IPS DF 4.7 (cell line): ENCODE measurements at regions not wholly inside any gene's neighbourhood (a gene's known extent, or its start where the extent isn't known, plus 50 kb on each side); places are given as distances from the start of the nearest gene placed in this dataset.
"Not testable (repeated sequence)": the region's sequence is repeated elsewhere in the genome, so short reads cannot be mapped to it uniquely, and the experiment has no call there.

Source experiments
- DNase-seq: peaks from one replicate; pipeline ENCODE4 v3.0.0-alpha.2; 2013; ENCODE audit warnings: low spot score; ENCODE audit errors: extremely low read depth

DNA sequence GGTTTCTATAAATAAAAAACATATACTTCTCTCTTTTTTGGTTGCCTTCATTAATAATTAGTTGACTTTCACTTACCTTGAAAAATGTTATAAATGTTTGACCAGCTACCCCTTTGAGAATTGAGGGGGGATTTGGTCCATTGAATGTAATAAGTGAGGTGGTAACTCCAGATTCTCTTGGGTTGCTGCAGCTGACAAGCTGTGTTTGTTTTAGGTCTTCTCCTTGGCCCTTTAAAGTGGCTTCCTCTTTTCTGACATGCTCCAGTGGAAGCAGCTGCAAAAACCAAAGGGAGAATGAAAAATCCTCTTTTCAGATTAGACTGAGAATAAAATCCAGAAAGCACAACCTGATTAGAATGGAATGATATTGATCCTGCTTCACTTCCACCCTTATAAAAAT, 410.5 kb downstream of the TMEM38B start:
- DNase-seq = no peak

DNA sequence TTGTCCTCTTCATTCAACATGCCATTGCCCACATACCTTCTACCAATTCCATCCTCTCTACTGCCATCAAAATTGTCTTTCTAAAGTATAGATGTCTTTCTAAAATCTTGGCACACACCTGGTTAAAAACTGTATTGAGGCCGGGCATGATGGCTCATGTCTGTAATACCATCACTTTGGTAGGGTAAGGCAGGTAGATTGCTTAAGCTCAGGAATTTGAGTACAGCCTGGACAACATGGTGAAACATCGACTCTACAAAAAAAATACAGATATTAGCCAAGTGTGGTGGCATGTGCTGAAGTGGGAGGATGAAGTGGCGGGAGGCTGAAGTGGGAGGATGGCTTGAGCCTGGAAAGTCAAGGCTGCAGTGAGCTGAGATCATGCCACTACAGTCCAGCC, 412.1 kb downstream of the TMEM38B start:
- DNase-seq = no peak

DNA sequence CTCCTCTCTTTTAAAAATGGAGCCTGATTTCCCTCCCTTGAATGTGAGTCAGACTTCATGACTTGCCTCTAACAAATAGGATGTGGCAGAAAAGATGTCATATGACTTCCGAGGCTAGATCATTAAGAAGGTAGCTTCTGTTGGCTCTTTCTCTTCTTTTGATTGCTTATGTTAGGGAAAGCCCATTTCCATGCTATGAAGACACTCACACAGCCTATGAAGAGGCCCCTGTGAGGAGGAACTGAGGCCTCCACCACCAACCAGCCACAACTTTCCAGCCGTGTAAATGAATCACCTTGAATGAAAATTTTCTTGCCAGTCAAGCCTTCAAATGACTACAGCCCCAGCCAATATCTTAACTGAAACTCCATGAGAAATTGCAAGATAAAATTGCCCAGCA, 413.4 kb downstream of the TMEM38B start:
- DNase-seq = no peak

DNA sequence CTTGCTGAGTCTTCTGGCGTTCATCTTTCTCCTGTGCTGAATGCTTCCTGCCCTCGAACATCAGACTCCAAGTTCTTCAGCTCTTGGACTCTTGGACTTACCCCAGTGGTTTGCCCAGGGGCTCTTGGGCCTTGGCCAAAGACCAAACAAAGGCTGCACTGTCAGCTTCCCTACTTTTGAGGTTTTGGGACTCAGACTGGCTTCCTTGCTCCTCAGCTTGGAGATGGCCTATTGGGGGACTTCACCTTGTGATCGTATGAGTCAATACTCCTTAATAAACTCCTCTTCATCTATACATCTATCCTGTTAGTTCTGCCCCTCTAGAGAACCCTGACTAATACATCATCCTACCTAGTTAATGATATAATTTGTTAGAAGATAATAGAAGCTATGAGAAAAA, 415.4 kb downstream of the TMEM38B start:
- DNase-seq = not testable (repeated sequence)

DNA sequence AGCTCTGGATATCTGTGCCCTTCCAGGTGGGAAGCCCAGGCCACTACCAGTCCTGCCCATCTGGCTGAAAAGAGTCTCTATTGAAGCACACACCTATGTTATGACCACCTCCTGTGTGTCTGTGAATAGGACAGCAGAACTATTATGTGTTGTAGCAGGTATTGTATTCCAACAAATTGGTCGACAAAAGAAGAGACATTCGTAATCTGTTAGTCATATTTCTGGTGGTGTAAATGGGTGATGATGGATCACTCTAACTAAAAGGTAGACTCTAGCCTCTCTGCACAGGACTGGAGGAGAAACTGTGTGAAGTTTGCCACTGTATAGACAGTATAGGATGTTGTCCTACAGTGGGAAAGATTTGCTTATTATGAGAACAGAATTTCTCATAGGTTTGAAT, 416.1 kb downstream of the TMEM38B start:
- DNase-seq = no peak

DNA sequence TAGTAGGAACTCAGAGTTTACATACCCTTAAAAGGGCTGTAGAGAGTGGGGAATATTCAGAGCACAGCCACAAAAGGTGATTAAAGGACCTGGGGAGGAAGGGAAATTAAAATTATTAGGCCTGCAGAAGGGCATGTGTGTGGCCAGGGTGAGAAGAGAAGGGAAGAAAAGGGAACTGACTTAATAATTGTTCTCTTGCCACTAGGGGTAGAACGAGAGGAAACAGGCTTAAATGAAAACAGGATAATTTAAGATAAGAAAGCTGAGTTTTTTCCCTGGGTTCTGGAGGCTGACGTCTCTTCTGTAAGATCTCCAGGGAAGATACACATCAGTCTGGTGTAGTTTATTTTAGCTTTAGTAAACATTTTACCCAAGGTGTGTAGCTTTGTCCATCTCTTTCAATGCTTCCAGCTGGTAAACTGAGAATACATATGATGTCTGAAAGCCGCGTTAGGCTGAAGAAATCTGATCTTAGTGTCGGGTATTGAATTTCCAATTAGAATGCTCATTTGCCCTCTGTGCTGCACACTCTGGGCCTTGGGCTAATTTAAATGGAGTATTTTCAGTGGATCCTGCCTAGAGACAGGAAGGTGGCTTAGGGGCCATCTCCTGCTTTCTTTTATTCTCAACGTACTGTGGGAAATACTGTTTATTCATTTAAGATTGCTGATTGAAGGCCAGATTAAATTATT, 416.8 kb downstream of the TMEM38B start:
- no peak for DNase-seq

DNA sequence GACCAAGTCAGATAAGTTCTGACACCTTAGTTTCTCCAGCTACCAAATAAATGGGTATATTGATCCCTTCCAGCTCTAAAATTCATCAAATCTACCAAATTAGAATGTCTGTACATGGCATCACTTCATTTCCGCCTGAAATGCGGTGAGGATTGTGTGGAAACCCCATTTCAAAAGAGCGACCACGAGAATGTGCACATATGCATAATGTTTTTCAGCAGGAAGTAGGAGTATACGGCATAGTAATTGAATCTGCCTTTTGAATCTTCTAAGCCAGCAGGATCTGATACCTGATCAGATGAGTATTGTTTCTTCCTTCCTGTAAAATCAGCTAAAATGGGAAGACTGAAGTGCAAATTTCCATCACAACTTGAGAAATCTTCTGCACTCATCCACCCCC, 418.6 kb downstream of the TMEM38B start:
- DNase-seq = no peak

DNA sequence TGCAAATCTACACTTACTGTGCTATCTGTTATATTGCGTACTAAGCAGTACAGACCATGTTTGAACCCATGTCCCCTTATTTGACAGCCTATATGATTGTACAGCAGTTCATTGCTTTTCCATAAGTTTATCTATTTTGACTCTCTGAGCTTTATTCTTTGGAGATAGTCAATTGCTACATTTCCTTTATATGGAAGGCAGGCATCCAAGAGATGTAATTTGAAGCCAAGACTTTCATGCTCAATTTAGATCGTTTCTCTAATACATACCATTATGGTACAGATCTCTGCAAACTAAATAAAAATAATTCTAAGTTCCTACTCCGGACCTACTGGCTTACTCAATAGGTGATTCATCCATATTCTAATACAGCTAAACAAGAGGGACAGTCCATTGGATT, 424.8 kb downstream of the TMEM38B start:
- DNase-seq = no peak

DNA sequence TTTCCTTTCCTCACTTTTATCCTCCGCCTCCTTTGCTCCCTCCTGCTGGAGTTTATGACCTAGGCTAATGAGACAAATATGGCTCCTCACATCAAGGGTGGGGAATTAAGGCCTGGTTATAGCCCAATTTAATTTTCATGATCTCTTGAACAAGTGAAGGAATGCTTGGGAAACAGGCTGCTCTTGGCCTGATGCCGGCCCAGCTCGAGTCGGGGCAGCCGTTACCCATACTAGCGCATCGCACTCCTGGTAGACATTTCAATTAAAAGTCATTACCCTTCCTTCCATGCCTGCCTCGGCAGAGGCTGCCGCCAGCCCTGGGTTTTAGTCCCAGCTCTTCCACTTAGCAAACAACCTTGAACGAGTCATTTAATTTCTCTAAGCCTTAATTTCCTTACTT, 425.7 kb downstream of the TMEM38B start:
- DNase-seq = no peak

DNA sequence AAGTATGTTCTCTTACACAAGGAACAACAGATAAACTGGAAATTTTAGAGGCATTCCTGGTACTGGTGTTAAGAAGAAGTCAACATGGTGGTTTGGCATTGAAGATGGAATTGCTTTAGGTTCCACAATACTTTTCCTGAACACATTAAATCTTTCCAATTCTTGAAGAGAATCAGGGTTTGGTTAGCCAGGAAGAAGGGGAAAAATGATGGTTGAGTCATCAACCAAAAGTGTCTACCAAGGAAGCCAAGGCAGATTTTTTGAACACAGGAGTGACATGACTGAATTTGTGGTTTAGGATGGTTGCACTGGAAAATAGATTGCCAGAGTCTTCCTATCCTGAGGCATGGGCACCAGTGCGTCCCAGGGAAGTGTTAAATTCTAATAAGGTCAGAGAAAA, 433.4 kb downstream of the TMEM38B start:
- DNase-seq = no peak

DNA sequence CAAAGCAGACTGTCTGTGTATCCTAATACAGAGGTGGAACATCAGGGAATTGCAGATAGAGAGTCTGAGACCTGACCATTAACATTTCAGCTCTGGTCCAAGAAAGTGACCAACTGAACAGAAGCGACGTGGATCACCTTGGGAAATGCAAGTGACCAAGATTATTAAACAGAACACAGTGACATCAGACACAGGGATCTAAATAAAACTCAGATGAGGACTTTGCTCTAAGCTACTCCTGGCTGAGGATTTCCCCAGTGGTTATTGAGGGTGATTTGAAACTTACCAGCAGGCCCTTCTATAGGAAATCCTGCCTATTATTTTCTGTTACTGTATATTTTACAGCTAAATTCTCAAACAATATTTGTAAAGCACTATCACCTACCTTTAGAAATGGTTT, 436.0 kb downstream of the TMEM38B start:
- DNase-seq = no peak

DNA sequence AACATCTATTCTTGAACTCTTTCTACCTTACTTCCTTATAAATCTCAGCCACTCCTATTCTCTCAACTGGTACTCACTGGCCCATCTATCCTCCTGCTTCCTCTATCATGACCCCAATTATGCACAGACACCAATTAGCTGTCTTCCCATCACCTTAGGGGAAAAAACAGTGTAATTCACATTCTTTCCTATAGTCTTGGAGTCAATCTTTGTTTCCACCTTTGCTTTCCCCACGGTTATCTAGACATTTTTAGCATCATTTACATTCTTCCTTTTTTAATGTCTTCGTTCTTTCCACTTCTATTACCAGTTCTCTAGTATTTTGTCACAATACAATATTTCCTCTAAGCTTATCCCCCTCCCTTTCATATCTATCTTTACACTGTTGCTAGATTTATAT, 449.4 kb downstream of the TMEM38B start:
- DNase-seq = no peak

DNA sequence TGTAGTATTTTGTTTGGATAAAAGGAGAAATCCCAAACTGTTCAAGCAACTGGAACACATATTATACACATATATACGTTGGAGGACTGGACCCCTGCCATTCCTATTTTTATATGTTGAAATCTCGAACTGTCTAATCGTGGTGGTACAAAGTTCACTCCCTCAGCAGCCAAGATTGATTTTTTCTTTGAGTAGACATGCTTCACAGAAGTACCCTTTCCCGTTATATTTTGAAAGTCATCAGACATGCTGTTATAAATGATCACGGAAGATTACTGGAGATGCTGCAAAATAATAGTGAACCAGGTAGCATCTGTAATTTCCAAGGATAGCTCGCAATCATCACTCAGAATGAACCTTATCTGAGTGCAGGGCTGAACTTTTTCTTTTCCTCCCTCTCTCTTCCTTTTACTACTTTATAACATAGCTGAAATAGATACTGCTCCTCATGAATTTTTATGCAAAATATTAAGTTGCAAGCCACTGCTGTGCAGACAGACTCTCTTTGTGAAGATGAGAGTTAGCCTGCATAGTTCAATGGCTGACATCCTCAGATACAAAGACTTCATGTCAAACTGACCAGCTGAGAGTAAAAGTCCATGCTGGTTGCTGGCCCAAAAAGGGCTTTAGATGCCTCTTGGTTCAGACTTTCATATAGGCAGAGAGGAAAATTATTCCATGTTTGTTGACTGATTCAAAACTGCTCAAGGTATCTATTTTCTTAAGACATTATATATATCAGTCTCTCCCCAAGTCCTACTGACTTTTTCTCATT, 451.9 kb downstream of the TMEM38B start:
- DNase-seq = no peak

DNA sequence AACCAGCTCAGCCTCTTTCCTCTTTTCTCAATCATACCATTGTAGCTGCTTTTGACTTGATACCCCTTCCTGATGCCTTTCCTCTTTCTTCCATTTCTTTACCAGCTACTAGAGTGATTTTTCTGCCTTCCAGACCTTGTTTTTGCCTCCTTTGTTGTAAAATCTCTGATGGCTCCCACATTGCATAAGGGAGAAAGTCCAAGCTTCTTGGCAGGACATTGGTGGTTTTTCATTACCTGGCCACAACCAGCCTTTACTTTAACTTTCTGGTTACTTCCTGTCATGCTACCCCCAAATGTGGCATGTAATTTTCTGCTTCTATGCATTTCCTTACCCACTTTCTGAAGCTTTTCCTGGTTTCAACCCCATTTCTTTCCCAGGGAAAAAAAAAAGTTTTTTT, 452.5 kb downstream of the TMEM38B start:
- DNase-seq = no peak

DNA sequence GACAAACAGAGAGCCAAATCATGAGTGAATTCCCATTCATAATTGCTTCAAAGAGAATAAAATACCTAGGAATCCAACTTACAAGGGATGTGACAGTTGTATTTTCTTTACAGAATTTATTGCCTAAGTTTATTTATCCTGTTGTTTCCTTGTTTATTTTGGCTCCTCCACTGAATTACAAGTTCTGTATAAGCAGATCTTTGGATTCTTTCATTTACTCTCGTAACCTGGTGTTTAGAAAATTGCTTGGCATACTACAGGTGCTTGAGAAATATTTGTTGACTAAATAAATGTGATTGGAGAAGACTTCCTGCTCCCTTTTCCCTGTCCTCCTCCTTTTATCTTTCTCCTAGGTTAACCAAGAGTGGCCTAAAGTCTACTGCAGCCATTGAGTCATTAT, 455.6 kb downstream of the TMEM38B start:
- no peak for DNase-seq

DNA sequence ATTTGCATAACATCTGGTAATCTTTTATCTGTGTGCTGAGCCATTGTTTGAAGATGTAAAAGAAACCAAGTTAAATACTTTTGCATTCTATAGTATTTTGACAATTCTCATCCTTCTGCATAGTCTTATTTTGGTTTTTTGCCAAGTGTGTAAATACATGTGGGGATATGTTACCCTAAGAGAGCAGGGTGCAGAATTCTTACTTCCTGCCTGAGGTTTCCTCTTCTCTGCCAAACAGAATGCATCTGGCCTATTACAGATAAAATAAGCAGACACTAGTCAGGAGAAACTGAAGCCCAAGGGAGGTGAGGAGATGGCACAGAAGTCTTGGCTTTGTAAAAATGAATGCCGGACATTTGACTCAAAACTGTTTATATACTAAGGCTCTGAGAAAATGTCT, 462.1 kb downstream of the TMEM38B start:
- no peak for DNase-seq

DNA sequence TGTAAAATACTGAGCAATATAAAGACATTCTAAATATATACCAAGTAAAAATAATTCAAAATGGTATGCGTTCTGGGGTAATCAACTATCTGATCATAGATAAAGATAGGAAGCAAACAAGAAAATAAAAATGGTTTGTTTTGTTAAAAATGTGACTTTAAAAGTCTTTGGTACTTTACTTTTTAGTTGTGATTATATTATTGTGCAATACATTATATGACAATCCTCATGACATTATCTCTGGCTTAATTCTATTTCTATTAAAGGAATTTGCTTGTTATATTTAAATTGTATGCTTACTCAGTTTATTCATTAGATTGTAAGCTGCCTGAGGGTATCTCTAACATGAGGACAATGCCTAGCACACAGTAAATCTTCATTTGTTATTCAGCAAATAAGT, 477.9 kb downstream of the TMEM38B start:
- DNase-seq = no peak

DNA sequence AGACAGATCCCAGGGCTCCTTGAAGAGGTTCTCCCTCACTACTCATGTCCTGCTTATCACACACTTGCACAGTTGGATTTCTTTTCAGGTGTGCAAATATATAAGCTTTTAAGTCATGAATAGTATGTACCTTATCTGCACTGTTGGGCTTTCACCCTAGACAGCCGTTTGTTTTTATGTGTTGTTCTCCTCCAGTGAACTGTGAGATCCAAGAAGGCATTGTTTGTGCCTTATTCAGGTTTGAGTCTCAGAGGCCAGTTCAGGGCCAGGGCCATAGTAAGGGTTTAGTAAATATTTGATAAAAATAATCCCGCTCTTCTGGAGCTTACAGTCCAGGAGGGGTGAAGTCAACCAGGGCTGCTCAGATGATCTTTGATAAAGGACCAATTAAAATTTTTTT, 480.0 kb downstream of the TMEM38B start:
- DNase-seq = no peak

DNA sequence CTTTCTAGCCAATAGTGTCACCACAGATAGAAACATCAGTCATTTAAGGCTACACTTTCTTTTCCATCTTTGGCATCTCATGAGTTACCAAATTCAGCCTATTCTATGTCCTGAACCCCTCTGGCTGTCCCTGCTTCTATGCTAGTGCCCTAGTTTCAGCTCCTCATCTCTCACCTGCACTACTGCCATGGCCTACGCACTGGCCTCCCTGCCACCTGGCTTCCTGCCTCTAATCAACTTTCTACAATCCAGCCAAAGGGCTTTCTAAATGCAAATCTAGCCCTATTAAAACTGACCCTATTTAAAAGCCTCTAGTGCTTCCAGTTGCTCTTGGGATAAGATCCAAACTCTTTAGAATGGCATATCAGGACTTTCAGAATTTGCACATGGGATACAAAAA, 482.9 kb downstream of the TMEM38B start:
- DNase-seq = no peak

DNA sequence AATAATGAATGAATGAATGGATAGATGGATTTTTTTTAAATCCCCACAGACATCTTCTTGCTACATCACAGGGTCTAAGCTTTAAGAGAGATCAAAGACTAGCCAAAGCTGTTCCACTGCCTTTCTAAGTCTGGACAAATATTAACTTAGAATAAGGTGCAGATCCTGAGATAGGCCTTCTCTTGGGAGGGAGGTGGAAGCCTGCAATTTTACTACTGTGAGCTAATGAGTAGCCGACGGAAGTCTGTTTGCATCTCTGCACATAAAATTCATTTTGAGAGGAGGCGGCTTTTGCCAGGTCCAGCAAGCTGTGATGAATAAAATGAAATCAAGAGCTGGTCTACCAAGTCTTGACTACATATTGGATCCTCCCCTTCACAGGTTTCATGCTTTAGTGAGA, 484.9 kb downstream of the TMEM38B start:
- DNase-seq = no peak

DNA sequence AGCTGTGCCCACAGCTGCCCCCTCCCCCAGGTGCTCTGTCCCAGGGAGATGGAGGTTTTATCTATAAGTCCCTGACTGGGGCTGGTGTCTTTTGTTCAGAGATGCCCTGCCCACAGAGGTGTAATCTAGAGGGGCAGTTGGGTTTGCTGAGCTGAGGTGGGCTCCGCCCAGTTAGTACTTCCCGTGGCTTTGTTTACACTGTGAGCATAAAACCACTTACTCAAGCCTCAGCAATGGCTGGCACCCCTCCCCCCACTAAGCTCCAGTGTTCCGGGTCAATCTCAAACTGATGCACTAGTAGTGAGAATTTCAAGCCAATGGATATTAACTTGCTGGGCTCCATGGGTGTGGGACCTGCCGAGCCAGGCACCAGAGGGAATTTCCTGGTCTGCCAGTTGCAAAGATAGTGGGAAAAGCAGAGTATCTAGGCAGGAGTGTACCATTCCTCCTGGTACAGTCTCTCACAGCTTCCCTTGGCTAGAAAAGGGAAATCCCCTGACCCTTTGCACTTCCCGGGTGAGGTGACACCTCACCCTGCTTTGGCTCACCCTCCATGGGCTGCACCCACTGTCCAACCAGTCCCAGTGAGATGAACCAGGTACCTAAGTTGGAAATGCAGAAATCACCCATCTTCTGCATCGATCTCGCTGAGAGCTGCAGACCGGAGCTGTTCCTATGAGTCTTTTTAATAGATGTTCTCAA, 509.6 kb downstream of the TMEM38B start:
- DNase-seq = not testable (repeated sequence)

DNA sequence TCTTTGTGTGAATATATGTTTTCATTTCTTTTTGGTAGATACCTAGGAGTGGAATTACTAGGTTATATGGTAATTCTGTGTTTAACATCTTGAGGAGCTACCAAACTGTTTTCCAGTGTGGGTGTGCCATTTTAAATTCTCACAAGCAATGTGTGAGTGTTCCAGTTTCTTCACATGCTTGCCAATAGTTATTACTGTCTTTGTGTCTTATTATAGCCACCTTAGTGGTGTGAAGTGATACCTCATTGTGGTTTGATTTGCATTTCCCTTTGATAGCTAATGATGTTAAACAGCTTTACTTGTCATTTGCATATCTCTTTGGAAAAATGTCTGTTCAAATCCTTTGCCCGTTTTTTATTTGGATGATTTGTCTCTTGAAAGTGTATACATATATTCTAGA, 513.0 kb downstream of the TMEM38B start:
- DNase-seq = no peak

DNA sequence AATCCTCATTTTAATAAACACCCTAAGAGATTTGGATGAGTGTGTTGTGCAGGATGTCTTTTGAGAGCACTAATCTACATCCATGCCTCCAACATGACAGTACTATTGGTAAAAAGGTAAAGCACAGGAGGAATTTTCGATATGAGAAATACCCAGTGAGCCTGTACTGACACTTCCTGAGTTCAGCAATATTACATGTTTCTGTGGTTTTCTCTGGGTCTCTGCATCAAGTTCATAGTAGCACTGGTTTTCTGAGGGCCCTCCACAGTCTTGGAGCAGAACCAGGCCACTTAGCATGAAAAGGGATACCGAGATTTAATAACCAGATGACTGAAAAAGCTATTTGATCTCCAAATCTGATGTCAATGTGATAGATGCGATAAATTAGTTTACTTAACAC, 524.1 kb downstream of the TMEM38B start:
- no peak for DNase-seq
